ENCODE measurements at regions not wholly inside any gene's neighbourhood (a gene's known extent, or its start where the extent isn't known, plus 50 kb on each side); places are given as distances from the start of the nearest gene placed in this dataset.

- no peaks in the 10 kb centered on the region for H3K36me3 ChIP-seq (ENCODE audit: insufficient read depth, low read length)
- H3K9me2 ChIP-seq (ENCODE audit: insufficient read depth, low read length): no peaks in the 10 kb centered on the region
- no peak overlapping the region for H2AFZ ChIP-seq (ENCODE audit: low read depth, low read length)
- TF ChIP-seq CTCF (IDR thresholded peaks at IDR 0.05; ENCODE audit: poor library complexity, severe bottlenecking) (no peak), EP300 (conservative IDR thresholded peaks at IDR 0.05; ENCODE audit: poor library complexity, severe bottlenecking) (no peak), EZH2 (IDR thresholded peaks at IDR 0.05; ENCODE audit: borderline replicate concordance, insufficient read depth, low read length, poor library complexity, severe bottlenecking) (no peak), POLR2AphosphoS5 (IDR thresholded peaks at IDR 0.05) (no peak), RAD21 (conservative IDR thresholded peaks at IDR 0.05) (no peak), SMC3 (conservative IDR thresholded peaks at IDR 0.05; ENCODE audit: poor library complexity) (no peak), TAF1 (IDR thresholded peaks at IDR 0.05; ENCODE audit: low read depth) (no peak), REST (IDR thresholded peaks at IDR 0.05; ENCODE audit: borderline replicate concordance) (no peak), MXI1 (conservative IDR thresholded peaks at IDR 0.05; ENCODE audit: poor library complexity, severe bottlenecking) (no peak)
- no peak overlapping the region for H3K9ac ChIP-seq (ENCODE audit: low read length)
- H3K79me2 ChIP-seq (replicated peaks; ENCODE audit: insufficient read depth, low read length): no peaks in the 10 kb centered on the region
- no peak overlapping the region for H3K4me3 ChIP-seq (ENCODE audit: low read length)
- H4K20me1 ChIP-seq (ENCODE audit: insufficient read depth): no peaks in the 10 kb centered on the region
- no peak overlapping the region for H3K27ac ChIP-seq (ENCODE audit: low read length)
- no peak overlapping the region for H3K4me2 ChIP-seq (ENCODE audit: low read length)
- no peaks in the 10 kb centered on the region for H3K27me3 ChIP-seq (ENCODE audit: insufficient read depth, low read depth, low read length)
- H3F3A ChIP-seq (ENCODE audit: insufficient read depth, low read length, poor library complexity, severe bottlenecking): no peaks in the 10 kb centered on the region
- no peaks in the 10 kb centered on the region for H3K9me3 ChIP-seq (ENCODE audit: low read length)
These were observed 1198.3 kb downstream of the VRK1 start for GRCh38 chr14:97995531-97995930.

- H3K4me2 ChIP-seq (ENCODE audit: low read length): no peak overlapping the region
- H3K9me3 ChIP-seq (ENCODE audit: low read length): no peaks in the 10 kb centered on the region
- no peak overlapping the region for H3K9ac ChIP-seq (ENCODE audit: low read length)
- H4K20me1 ChIP-seq (ENCODE audit: insufficient read depth): no peaks in the 10 kb centered on the region
- H3K36me3 ChIP-seq (ENCODE audit: insufficient read depth, low read length): no peaks in the 10 kb centered on the region
- TF ChIP-seq MXI1 (conservative IDR thresholded peaks at IDR 0.05; ENCODE audit: poor library complexity, severe bottlenecking) (no peak), TAF1 (IDR thresholded peaks at IDR 0.05; ENCODE audit: low read depth) (no peak), EP300 (conservative IDR thresholded peaks at IDR 0.05; ENCODE audit: poor library complexity, severe bottlenecking) (no peak), EZH2 (IDR thresholded peaks at IDR 0.05; ENCODE audit: borderline replicate concordance, insufficient read depth, low read length, poor library complexity, severe bottlenecking) (no peak), POLR2AphosphoS5 (IDR thresholded peaks at IDR 0.05) (no peak), CTCF (IDR thresholded peaks at IDR 0.05; ENCODE audit: poor library complexity, severe bottlenecking) (no peak), RAD21 (conservative IDR thresholded peaks at IDR 0.05) (no peak), REST (IDR thresholded peaks at IDR 0.05; ENCODE audit: borderline replicate concordance) (no peak), SMC3 (conservative IDR thresholded peaks at IDR 0.05; ENCODE audit: poor library complexity) (no peak)
- H3K4me3 ChIP-seq (ENCODE audit: low read length): no peak overlapping the region
- no peaks in the 10 kb centered on the region for H3F3A ChIP-seq (ENCODE audit: insufficient read depth, low read length, poor library complexity, severe bottlenecking)
- H2AFZ ChIP-seq (ENCODE audit: low read depth, low read length): no peak overlapping the region
- H3K79me2 ChIP-seq (replicated peaks; ENCODE audit: insufficient read depth, low read length): no peaks in the 10 kb centered on the region
- H3K9me2 ChIP-seq (ENCODE audit: insufficient read depth, low read length): no peaks in the 10 kb centered on the region
- no peak overlapping the region for H3K27ac ChIP-seq (ENCODE audit: low read length)
- no peaks in the 10 kb centered on the region for H3K27me3 ChIP-seq (ENCODE audit: insufficient read depth, low read depth, low read length)
These were observed 1208.8 kb downstream of the VRK1 start for GRCh38 chr14:98006008-98006407.

All from neural cell (in vitro differentiated cells).